Fibroblast of lung (primary cell): ENCODE measurements at regions not wholly inside any gene's neighbourhood (a gene's known extent, or its start where the extent isn't known, plus 50 kb on each side); places are given as distances from the start of the nearest gene placed in this dataset.
A peak's percentile ranks its signal among the peaks of the same experiment; 100 is the strongest.

ENCODE experiments used
- DNase-seq, 2 donors: peaks; one replicate each; pipeline versions ENCODE4 v3.0.0 to v3.0.0-alpha.2; 2010; ENCODE audit warnings: low read depth in 2 of 2
- H2AFZ ChIP-seq: 2 replicates; pipeline ENCODE4 v1.5.1; 2012; ENCODE audit warnings: low read length, control low read depth, inconsistent platforms
- H3K27ac ChIP-seq: 2 replicates; pipeline ENCODE4 v1.5.1; 2011; ENCODE audit warnings: low read length, control low read depth; ENCODE audit not compliant: insufficient read depth
- H3K27me3 ChIP-seq: 2 replicates; pipeline ENCODE4 v1.5.1; 2011; ENCODE audit warnings: mild to moderate bottlenecking, low read length; ENCODE audit not compliant: control insufficient read depth, insufficient read depth
- H3K36me3 ChIP-seq: 2 replicates; pipeline ENCODE4 v1.5.1; 2011; ENCODE audit warnings: low read length; ENCODE audit not compliant: control insufficient read depth, insufficient read depth
- H3K4me1 ChIP-seq: 2 replicates; pipeline ENCODE4 v1.5.1; 2011; ENCODE audit warnings: low read length; ENCODE audit not compliant: control insufficient read depth, insufficient read depth; ENCODE audit errors: extremely low read depth
- H3K4me2 ChIP-seq: 2 replicates; pipeline ENCODE4 v1.5.1; 2011; ENCODE audit warnings: low read length, control low read depth; ENCODE audit not compliant: insufficient read depth; ENCODE audit errors: extremely low read depth
- H3K4me3 ChIP-seq, 4 experiments: fragments of 200-600 bp in 1 of 4; sonication (generic) in 1 of 4; replicated peaks in 1 of 4; 2 replicates each; pipeline ENCODE4 v1.5.1; 2011 to 2016; ENCODE audit warnings: low read length in 4 of 4, low read depth in 3 of 4, mild to moderate bottlenecking in 3 of 4, control low read depth in 2 of 4, inconsistent platforms in 1 of 4, mixed read lengths in 1 of 4; ENCODE audit not compliant: insufficient read depth in 1 of 4; ENCODE audit errors: control extremely low read depth in 1 of 4
- H3K79me2 ChIP-seq: 2 replicates; pipeline ENCODE4 v1.5.1; 2012; ENCODE audit warnings: mild to moderate bottlenecking, low read length, inconsistent platforms; ENCODE audit not compliant: control insufficient read depth, insufficient read depth
- H3K9ac ChIP-seq: 2 replicates; pipeline ENCODE4 v1.5.1; 2011; ENCODE audit warnings: mild to moderate bottlenecking, low read length, control low read depth; ENCODE audit not compliant: insufficient read depth
- H3K9me3 ChIP-seq: 2 replicates; pipeline ENCODE4 v1.5.1; 2012; ENCODE audit warnings: low read depth, low read length; ENCODE audit not compliant: control insufficient read depth, insufficient read depth
- H4K20me1 ChIP-seq: 2 replicates; pipeline ENCODE4 v1.5.1; 2011; ENCODE audit warnings: low read length; ENCODE audit not compliant: control insufficient read depth, insufficient read depth; ENCODE audit errors: extremely low read depth
- EZH2 ChIP-seq: IDR thresholded peaks from 2 replicates; pipeline ENCODE4 v1.5.1; 2012; ENCODE audit warnings: low read length, control low read depth, mild to moderate bottlenecking; ENCODE audit errors: missing control alignments
- TF ChIP-seq, protein P1 (sequence below), 2 donors: IDR thresholded peaks in 1 of 2; conservative IDR thresholded peaks in 1 of 2; 1 replicate in 1 of 2; 2 replicates in 1 of 2; pipeline ENCODE4 v1.5.1; 2011 to 2012; ENCODE audit warnings: low read length in 2 of 2, control low read depth in 1 of 2, inconsistent platforms in 1 of 2, low read depth in 1 of 2, mild to moderate bottlenecking in 1 of 2

- Histone ChIP-seq H4K20me1 (no peaks in the 10 kb centered on the region), H3K36me3 (no peaks in the 10 kb centered on the region), H3K4me1 (no peaks in the 10 kb centered on the region), H3K4me2 (no peak overlapping the region), H3K9ac (no peak overlapping the region), H3K27me3 (no peaks in the 10 kb centered on the region), H3K4me3 (no peak overlapping the region), H3K9me3 (no peaks in the 10 kb centered on the region), H3K79me2 (no peaks in the 10 kb centered on the region), H3K27ac (no peak overlapping the region), H2AFZ (no peak overlapping the region)
- no peak for TF ChIP-seq EZH2
- TF ChIP-seq, protein P1, sequence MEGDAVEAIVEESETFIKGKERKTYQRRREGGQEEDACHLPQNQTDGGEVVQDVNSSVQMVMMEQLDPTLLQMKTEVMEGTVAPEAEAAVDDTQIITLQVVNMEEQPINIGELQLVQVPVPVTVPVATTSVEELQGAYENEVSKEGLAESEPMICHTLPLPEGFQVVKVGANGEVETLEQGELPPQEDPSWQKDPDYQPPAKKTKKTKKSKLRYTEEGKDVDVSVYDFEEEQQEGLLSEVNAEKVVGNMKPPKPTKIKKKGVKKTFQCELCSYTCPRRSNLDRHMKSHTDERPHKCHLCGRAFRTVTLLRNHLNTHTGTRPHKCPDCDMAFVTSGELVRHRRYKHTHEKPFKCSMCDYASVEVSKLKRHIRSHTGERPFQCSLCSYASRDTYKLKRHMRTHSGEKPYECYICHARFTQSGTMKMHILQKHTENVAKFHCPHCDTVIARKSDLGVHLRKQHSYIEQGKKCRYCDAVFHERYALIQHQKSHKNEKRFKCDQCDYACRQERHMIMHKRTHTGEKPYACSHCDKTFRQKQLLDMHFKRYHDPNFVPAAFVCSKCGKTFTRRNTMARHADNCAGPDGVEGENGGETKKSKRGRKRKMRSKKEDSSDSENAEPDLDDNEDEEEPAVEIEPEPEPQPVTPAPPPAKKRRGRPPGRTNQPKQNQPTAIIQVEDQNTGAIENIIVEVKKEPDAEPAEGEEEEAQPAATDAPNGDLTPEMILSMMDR (conservative IDR thresholded peaks at IDR 0.05 in 1 of 2, IDR thresholded peaks at IDR 0.05 in 1 of 2; ENCODE audit: low read depth in 1 of 2, low read length in 2 of 2): no peak
- DNase-seq: no peak
These were observed 167.8 kb downstream of the PAWR start for GRCh38 chr12:79522989-79523386.

- Histone ChIP-seq H3K9me3 (no peaks in the 10 kb centered on the region), H3K4me2 (no peak overlapping the region), H3K9ac (no peak overlapping the region), H2AFZ (no peak overlapping the region), H3K36me3 (no peaks in the 10 kb centered on the region), H4K20me1 (no peaks in the 10 kb centered on the region), H3K79me2 (no peaks in the 10 kb centered on the region), H3K27ac (no peak overlapping the region), H3K4me1 (no peaks in the 10 kb centered on the region), H3K4me3 (no peak overlapping the region), H3K27me3 (no peaks in the 10 kb centered on the region)
- DNase-seq: peak in 1 of 2 donors; percentile 73
- no peak for TF ChIP-seq EZH2
- TF ChIP-seq, protein P1 (conservative IDR thresholded peaks at IDR 0.05 in 1 of 2, IDR thresholded peaks at IDR 0.05 in 1 of 2; ENCODE audit: low read depth in 1 of 2, low read length in 2 of 2): no peak
These were observed 168.3 kb downstream of the PAWR start for GRCh38 chr12:79522257-79522988.

DNA sequence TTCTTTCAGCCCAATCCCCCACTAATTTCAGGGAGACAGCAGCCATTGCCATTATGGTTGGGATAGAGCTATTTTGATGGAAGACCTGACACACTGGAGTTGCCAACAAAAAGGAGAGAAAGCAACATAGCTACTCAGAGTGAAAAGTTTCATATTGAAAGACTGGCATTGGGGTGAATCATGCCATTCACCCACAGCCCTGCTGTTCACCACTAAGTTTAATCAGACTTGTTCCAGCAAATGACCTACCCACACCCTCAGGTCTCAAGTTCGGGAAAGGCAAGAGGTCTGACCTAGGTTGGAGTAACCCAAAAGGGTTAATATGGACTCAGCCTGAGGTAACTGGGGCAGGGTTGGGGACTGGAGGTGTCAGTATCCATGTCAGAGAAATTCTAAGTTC lies 169.2 kb downstream of the PAWR start:
- no peaks in the 10 kb centered on the region for H4K20me1 ChIP-seq
- H3K4me3 ChIP-seq: no peak overlapping the region
- no peak overlapping the region for H3K9ac ChIP-seq
- no peak overlapping the region for H2AFZ ChIP-seq
- H3K79me2 ChIP-seq: no peaks in the 10 kb centered on the region
- H3K27me3 ChIP-seq: no peaks in the 10 kb centered on the region
- H3K27ac ChIP-seq: no peak overlapping the region
- TF ChIP-seq, protein P1 (conservative IDR thresholded peaks at IDR 0.05 in 1 of 2, IDR thresholded peaks at IDR 0.05 in 1 of 2; ENCODE audit: low read depth in 1 of 2, low read length in 2 of 2): no peak
- no peak for TF ChIP-seq EZH2
- DNase-seq: peak in 1 of 2 donors; percentile 48
- no peaks in the 10 kb centered on the region for H3K36me3 ChIP-seq
- no peaks in the 10 kb centered on the region for H3K9me3 ChIP-seq
- H3K4me2 ChIP-seq: no peak overlapping the region
- no peaks in the 10 kb centered on the region for H3K4me1 ChIP-seq
